IMR-90 (cell line): ENCODE measurements at regions not wholly inside any gene's neighbourhood (a gene's known extent, or its start where the extent isn't known, plus 50 kb on each side); places are given as distances from the start of the nearest gene placed in this dataset.

Experiments
- ATAC-seq: fragments of 200-7000 bp; cut with Tn5 transposase; 2 replicates; pipeline ENCODE4 v1.9.1; 2020; ENCODE audit warnings: low read depth, mild to moderate bottlenecking, moderate library complexity
- BruUV-seq: library from RNA; stranded (reverse); fragments of 400-500 nt; replicated peaks from 2 replicates; lab custom pipeline; 2021; lab: Mats Ljungman, UMichigan
- CTCF ChIA-PET: fragments of 300-600 bp; formaldehyde crosslinking; extraction: SDS; loops from one replicate; lab custom pipeline; 2021; ENCODE audit warnings: antibody characterized with exemption; lab: Yijun Ruan, JAX
- POLR2A ChIA-PET: fragments of 300-600 bp; sonication (Branson Sonifier 250); formaldehyde crosslinking; loops from one replicate; lab custom pipeline; 2022; ENCODE audit warnings: antibody characterized with exemption; ENCODE audit not compliant: unreplicated experiment; lab: Charles Lee
- DNase-seq: peaks from one replicate; pipeline ENCODE4 v3.0.0; 2013
- H2AFZ ChIP-seq: replicated peaks from 2 replicates; pipeline ENCODE3; 2013; ENCODE audit warnings: low read length, mild to moderate bottlenecking; ENCODE audit not compliant: poor library complexity
- H2AK5ac ChIP-seq: 2 replicates; pipeline ENCODE4 v1.6.1; 2013; ENCODE audit warnings: low read depth, low read length, inconsistent platforms
- H2AK9ac ChIP-seq: replicated peaks from 2 replicates; pipeline ENCODE3; 2013; ENCODE audit warnings: mild to moderate bottlenecking, low read depth, low read length, moderate library complexity; ENCODE audit not compliant: poor library complexity
- H2BK120ac ChIP-seq: 2 replicates; pipeline ENCODE4 v1.6.1; 2013; ENCODE audit warnings: low read depth, low read length, inconsistent platforms
- H2BK15ac ChIP-seq: 3 replicates; pipeline ENCODE4 v1.6.1; 2013; ENCODE audit warnings: low read depth, low read length, inconsistent platforms
- H2BK20ac ChIP-seq: 2 replicates; pipeline ENCODE4 v1.6.1; 2013; ENCODE audit warnings: low read depth, mild to moderate bottlenecking, inconsistent platforms, low read length, moderate library complexity
- H2BK5ac ChIP-seq: 2 replicates; pipeline ENCODE4 v1.6.1; 2013; ENCODE audit warnings: mild to moderate bottlenecking, low read depth, low read length, inconsistent platforms; ENCODE audit not compliant: poor library complexity, severe bottlenecking
- H3K14ac ChIP-seq: replicated peaks from 2 replicates; pipeline ENCODE4 v1.6.1; 2013; ENCODE audit warnings: low read depth, low read length, inconsistent platforms
- H3K18ac ChIP-seq: 2 replicates; pipeline ENCODE4 v1.6.1; 2013; ENCODE audit warnings: low read depth, low read length, control low read depth
- H3K23ac ChIP-seq: 2 replicates; pipeline ENCODE4 v1.6.1; 2013; ENCODE audit warnings: low read depth, low read length, inconsistent platforms
- H3K27ac ChIP-seq: 2 replicates; pipeline ENCODE4 v1.5.1; 2013; ENCODE audit warnings: mild to moderate bottlenecking, control low read depth, low read length; ENCODE audit not compliant: insufficient read depth
- H3K27me3 ChIP-seq: 2 replicates; pipeline ENCODE4 v1.6.1; 2013; ENCODE audit warnings: low read length; ENCODE audit not compliant: control insufficient read depth, insufficient read depth
- H3K36me3 ChIP-seq: 2 replicates; pipeline ENCODE4 v1.6.1; 2013; ENCODE audit warnings: low read length, mixed read lengths; ENCODE audit not compliant: control insufficient read depth, insufficient read depth
- H3K4ac ChIP-seq: 2 replicates; pipeline ENCODE4 v1.6.1; 2013; ENCODE audit warnings: low read depth, low read length, inconsistent platforms
- H3K4me1 ChIP-seq: 2 replicates; pipeline ENCODE4 v1.6.1; 2013; ENCODE audit warnings: low read length, mixed read lengths; ENCODE audit not compliant: control insufficient read depth, insufficient read depth
- H3K4me2 ChIP-seq: 2 replicates; pipeline ENCODE4 v1.6.1; 2013; ENCODE audit warnings: low read depth, mild to moderate bottlenecking, control low read depth, low read length, moderate library complexity
- H3K4me3 ChIP-seq: 2 replicates; pipeline ENCODE4 v1.5.1; 2013; ENCODE audit warnings: low read depth, mild to moderate bottlenecking, control low read depth, low read length, moderate library complexity; ENCODE audit not compliant: insufficient read depth
- H3K56ac ChIP-seq: 2 replicates; pipeline ENCODE4 v1.6.1; 2013; ENCODE audit warnings: low read length, inconsistent platforms; ENCODE audit not compliant: insufficient read depth; ENCODE audit errors: extremely low read depth
- H3K79me1 ChIP-seq, 2 experiments: 2 replicates each; pipeline ENCODE4 v1.6.1; 2013; ENCODE audit warnings: low read length in 2 of 2, inconsistent platforms in 1 of 2, low read depth in 1 of 2
- H3K9ac ChIP-seq: 2 replicates; pipeline ENCODE4 v1.6.1; 2013; ENCODE audit warnings: low read depth, low read length, control low read depth
- H3K9me1 ChIP-seq: 2 replicates; pipeline ENCODE4 v1.6.1; 2013; ENCODE audit warnings: low read length, inconsistent platforms; ENCODE audit not compliant: insufficient read depth
- H3K9me3 ChIP-seq: 2 replicates; pipeline ENCODE4 v1.6.1; 2013; ENCODE audit warnings: low read length; ENCODE audit not compliant: control insufficient read depth, insufficient read depth
- H4K20me1 ChIP-seq: 2 replicates; pipeline ENCODE4 v1.6.1; 2013; ENCODE audit warnings: low read length, inconsistent platforms; ENCODE audit not compliant: insufficient read depth
- H4K5ac ChIP-seq: 2 replicates; pipeline ENCODE4 v1.6.1; 2013; ENCODE audit warnings: mild to moderate bottlenecking, low read depth, low read length, control low read depth
- H4K8ac ChIP-seq, 2 experiments: 2 replicates each; pipeline ENCODE4 v1.6.1; 2013; ENCODE audit warnings: low read depth in 2 of 2, low read length in 2 of 2, control low read depth in 1 of 2, inconsistent platforms in 1 of 2
- H4K91ac ChIP-seq: 2 replicates; pipeline ENCODE4 v1.6.1; 2013; ENCODE audit warnings: low read depth, low read length, inconsistent platforms; ENCODE audit not compliant: insufficient read depth
- BHLHE40 ChIP-seq: fragments of 150-350 bp; IDR thresholded peaks from 2 replicates; pipeline ENCODE4 v1.6.1; 2016; ENCODE audit warnings: mild to moderate bottlenecking, low read depth, low read length
- CEBPB ChIP-seq: IDR thresholded peaks from 2 replicates; pipeline ENCODE4 v1.6.1; 2012; ENCODE audit warnings: low read depth, low read length, improper control_type of control experiment
- FOS ChIP-seq: fragments of 150-350 bp; IDR thresholded peaks from 2 replicates; pipeline ENCODE4 v1.6.1; 2016; ENCODE audit warnings: low read depth, low read length
- MAFK ChIP-seq: IDR thresholded peaks from 2 replicates; pipeline ENCODE4 v1.6.1; 2012; ENCODE audit warnings: low read depth, low read length, improper control_type of control experiment
- MAZ ChIP-seq: IDR thresholded peaks from 2 replicates; pipeline ENCODE4 v1.6.1; 2012; ENCODE audit warnings: low read depth, mild to moderate bottlenecking, low read length, improper control_type of control experiment, moderate library complexity, borderline replicate concordance
- POLR2A ChIP-seq: IDR thresholded peaks from 2 replicates; pipeline ENCODE4 v1.6.1; 2012; ENCODE audit warnings: mild to moderate bottlenecking, low read depth, low read length
- RAD21 ChIP-seq: IDR thresholded peaks from 2 replicates; pipeline ENCODE4 v1.6.1; 2012; ENCODE audit warnings: low read length, improper control_type of control experiment
- RCOR1 ChIP-seq: IDR thresholded peaks from 2 replicates; pipeline ENCODE4 v1.6.1; 2012; ENCODE audit warnings: mild to moderate bottlenecking, low read length, improper control_type of control experiment; ENCODE audit not compliant: insufficient replicate concordance
- RFX5 ChIP-seq: IDR thresholded peaks from 2 replicates; pipeline ENCODE4 v1.8.0; 2012; ENCODE audit warnings: low read depth, mild to moderate bottlenecking, low read length, moderate library complexity
- WGBS, 2 experiments: methylation state at CpG; one replicate each; pipeline versions ENCODE4 v1.1.5 to v1.1.7; 2013; ENCODE audit warnings: missing lambda C conversion rate in 2 of 2; ENCODE audit not compliant: insufficient read length in 1 of 2; ENCODE audit errors: extremely low coverage in 2 of 2; 5-methylcytosine and 5-hydroxymethylcytosine counted together
- dilution Hi-C: fragments of 300-500 bp; cut with HindIII; formaldehyde crosslinking; loops from one replicate; pipeline ENCODE4 v1.14.3; 2018; ENCODE audit warnings: low sequenced_read_pairs; ENCODE audit not compliant: unreplicated experiment
- in situ Hi-C: fragments of 300-500 bp; cut with MboI; formaldehyde crosslinking; loops from 3 replicates; pipeline ENCODE4 v1.14.3; 2019; ENCODE audit warnings: low sequenced_read_pairs, inconsistent platforms, mixed read lengths
- intact Hi-C: fragments of 100-400 bp; cut with micrococcal nuclease; formaldehyde crosslinking; loops from 2 replicates; pipeline ENCODE4 v1.10.0; 2022
- TF ChIP-seq, protein P1 (sequence below): fragments of 150-350 bp; IDR thresholded peaks from 2 replicates; pipeline ENCODE4 v1.6.1; 2017; ENCODE audit warnings: mild to moderate bottlenecking, antibody characterized with exemption, low read length, low read depth
- TF ChIP-seq, protein P2 (sequence below): conservative IDR thresholded peaks from 2 replicates; pipeline ENCODE4 v1.5.1; 2012; ENCODE audit warnings: mild to moderate bottlenecking, low read depth, low read length, improper control_type of control experiment

DNA sequence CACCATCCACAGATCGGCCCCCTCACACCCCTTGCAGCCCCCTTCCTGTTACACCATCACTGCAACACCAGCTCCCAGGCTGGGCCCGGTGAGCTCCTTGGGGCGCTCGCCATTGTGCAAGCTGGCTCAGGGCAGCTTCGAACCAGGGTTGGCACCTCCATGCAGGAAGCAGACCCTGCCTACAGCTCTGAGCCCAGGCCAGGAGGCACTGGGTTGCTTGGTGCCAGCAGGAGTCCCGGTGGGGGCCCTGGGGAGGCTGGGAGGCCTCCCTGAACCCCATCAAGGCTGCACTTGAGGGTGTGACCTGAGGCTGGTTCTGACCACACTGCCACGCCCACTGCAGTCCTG is 417.1 kb downstream of the CTTN start:
- Histone ChIP-seq H3K27me3 (no peaks in the 10 kb centered on the region), H4K91ac (no peak overlapping the region), H2BK20ac (no peak overlapping the region), H2BK120ac (no peak overlapping the region), H3K9ac (no peak overlapping the region), H3K27ac (no peak overlapping the region), H3K4me1 (no peaks in the 10 kb centered on the region), H3K36me3 (peaks cover 4% of the 10 kb centered on the region), H3K79me1 (no peaks in the 10 kb centered on the region), H3K18ac (no peak overlapping the region), H3K9me1 (no peaks in the 10 kb centered on the region), H4K20me1 (no peaks in the 10 kb centered on the region; the same call in 1 of the 2 replicates), H2BK15ac (no peak overlapping the region), H3K4me3 (no peak overlapping the region), H4K5ac (no peak overlapping the region), H3K23ac (no peak overlapping the region), H4K8ac (no peak overlapping the region), H2AK9ac (no peak overlapping the region), H3K14ac (no peak overlapping the region), H2AK5ac (no peak overlapping the region), H2BK5ac (no peak overlapping the region), H2AFZ (no peak overlapping the region), H3K4ac (no peak overlapping the region), H3K9me3 (peaks cover 5% of the 10 kb centered on the region; the same call in 1 of the 2 replicates), H3K56ac (no peak overlapping the region), H3K4me2 (no peak overlapping the region)
- CTCF ChIA-PET, result interaction anchor here (1.0 to 1.8 kb wide), 2 partner anchors 10 to 12 kb away, joined by 3 to 6 read pairs; no protein-coding TSS in a partner anchor
- no TSS peak for BruUV-seq
- in situ Hi-C loops, result no loop called here
- TF ChIP-seq RCOR1 (no peak), FOS (no peak), BHLHE40 (no peak), MAFK (no peak), MAZ (no peak), POLR2A (no peak), CEBPB (no peak), RFX5 (no peak), RAD21 (no peak)
- TF ChIP-seq, protein P1, sequence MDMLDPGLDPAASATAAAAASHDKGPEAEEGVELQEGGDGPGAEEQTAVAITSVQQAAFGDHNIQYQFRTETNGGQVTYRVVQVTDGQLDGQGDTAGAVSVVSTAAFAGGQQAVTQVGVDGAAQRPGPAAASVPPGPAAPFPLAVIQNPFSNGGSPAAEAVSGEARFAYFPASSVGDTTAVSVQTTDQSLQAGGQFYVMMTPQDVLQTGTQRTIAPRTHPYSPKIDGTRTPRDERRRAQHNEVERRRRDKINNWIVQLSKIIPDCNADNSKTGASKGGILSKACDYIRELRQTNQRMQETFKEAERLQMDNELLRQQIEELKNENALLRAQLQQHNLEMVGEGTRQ, result no peak
- TF ChIP-seq, protein P2, sequence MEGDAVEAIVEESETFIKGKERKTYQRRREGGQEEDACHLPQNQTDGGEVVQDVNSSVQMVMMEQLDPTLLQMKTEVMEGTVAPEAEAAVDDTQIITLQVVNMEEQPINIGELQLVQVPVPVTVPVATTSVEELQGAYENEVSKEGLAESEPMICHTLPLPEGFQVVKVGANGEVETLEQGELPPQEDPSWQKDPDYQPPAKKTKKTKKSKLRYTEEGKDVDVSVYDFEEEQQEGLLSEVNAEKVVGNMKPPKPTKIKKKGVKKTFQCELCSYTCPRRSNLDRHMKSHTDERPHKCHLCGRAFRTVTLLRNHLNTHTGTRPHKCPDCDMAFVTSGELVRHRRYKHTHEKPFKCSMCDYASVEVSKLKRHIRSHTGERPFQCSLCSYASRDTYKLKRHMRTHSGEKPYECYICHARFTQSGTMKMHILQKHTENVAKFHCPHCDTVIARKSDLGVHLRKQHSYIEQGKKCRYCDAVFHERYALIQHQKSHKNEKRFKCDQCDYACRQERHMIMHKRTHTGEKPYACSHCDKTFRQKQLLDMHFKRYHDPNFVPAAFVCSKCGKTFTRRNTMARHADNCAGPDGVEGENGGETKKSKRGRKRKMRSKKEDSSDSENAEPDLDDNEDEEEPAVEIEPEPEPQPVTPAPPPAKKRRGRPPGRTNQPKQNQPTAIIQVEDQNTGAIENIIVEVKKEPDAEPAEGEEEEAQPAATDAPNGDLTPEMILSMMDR, result no peak
- 76% methylated on average over 5 of the region's 7 CpGs; no CpG with 5 or more reads in 1 of the 2 experiments for WGBS, 2 experiments
- ATAC-seq, result no peak
- dilution Hi-C loops, result no loop called here
- DNase-seq, result no peak
- POLR2A ChIA-PET, result no interaction called here
- intact Hi-C loops, result loop anchor here (5.0 kb wide), 1 partner anchor 267 kb away; no protein-coding TSS in a partner anchor
